Left renal cortex interstitium (tissue), 4 donors: ENCODE measurements at regions not wholly inside any gene's neighbourhood (a gene's known extent, or its start where the extent isn't known, plus 50 kb on each side); places are given as distances from the start of the nearest gene placed in this dataset.
"Not testable (repeated sequence)": the region's sequence is repeated elsewhere in the genome, so short reads cannot be mapped to it uniquely, and the experiment has no call there.

ENCODE experiments used
- DNase-seq, 4 donors: peaks; one replicate each; pipeline ENCODE4 v3.0.0-alpha.2; 2013; ENCODE audit warnings: low read depth in 4 of 4, low spot score in 2 of 4, missing footprints in 1 of 4

GRCh38 chr21:35818597-35818996 lies 241.7 kb downstream of the SETD4 start:
- DNase-seq, result no peak

- DNase-seq, result no peak
Measured at GRCh38 chr21:35814858-35815619, 245.3 kb downstream of the SETD4 start.

GRCh38 chr21:35812679-35813078 lies 247.6 kb downstream of the SETD4 start:
- no peak for DNase-seq

- no peak for DNase-seq
Measured at GRCh38 chr21:35811191-35811806, 249.0 kb downstream of the SETD4 start.

GRCh38 chr21:35810431-35810970 lies 249.8 kb downstream of the SETD4 start:
- DNase-seq, result no peak

GRCh38 chr21:35801391-35801790 lies 258.9 kb downstream of the SETD4 start:
- no peak for DNase-seq

- DNase-seq, result not testable (repeated sequence)
Measured at GRCh38 chr21:35800796-35801385, 259.4 kb downstream of the SETD4 start.

- DNase-seq, result no peak
Measured at GRCh38 chr21:35796844-35797243, 263.5 kb downstream of the SETD4 start.

- not testable (repeated sequence) for DNase-seq
Measured at GRCh38 chr21:35794527-35794926, 265.8 kb downstream of the SETD4 start.

GRCh38 chr21:35792569-35793305 lies 267.6 kb downstream of the SETD4 start:
- no peak for DNase-seq

GRCh38 chr21:35791541-35792325 lies 268.6 kb downstream of the SETD4 start:
- DNase-seq, result no peak

GRCh38 chr21:35783721-35784120 lies 276.6 kb downstream of the SETD4 start:
- no peak for DNase-seq

- no peak for DNase-seq
Measured at GRCh38 chr21:35782667-35783066, 277.7 kb downstream of the SETD4 start.

GRCh38 chr21:35780983-35781382 lies 279.3 kb downstream of the SETD4 start:
- DNase-seq, result no peak

GRCh38 chr21:35779690-35780570 lies 280.4 kb downstream of the SETD4 start:
- no peak for DNase-seq

- no peak for DNase-seq
Measured at GRCh38 chr21:35779167-35779566, 281.2 kb downstream of the SETD4 start.

- no peak for DNase-seq
Measured at GRCh38 chr21:35777081-35777480, 283.2 kb downstream of the SETD4 start.

- no peak for DNase-seq
Measured at GRCh38 chr21:35775778-35776544, 284.4 kb downstream of the SETD4 start.
